ENCODE measurements at regions not wholly inside any gene's neighbourhood (a gene's known extent, or its start where the extent isn't known, plus 50 kb on each side); places are given as distances from the start of the nearest gene placed in this dataset.

DNA sequence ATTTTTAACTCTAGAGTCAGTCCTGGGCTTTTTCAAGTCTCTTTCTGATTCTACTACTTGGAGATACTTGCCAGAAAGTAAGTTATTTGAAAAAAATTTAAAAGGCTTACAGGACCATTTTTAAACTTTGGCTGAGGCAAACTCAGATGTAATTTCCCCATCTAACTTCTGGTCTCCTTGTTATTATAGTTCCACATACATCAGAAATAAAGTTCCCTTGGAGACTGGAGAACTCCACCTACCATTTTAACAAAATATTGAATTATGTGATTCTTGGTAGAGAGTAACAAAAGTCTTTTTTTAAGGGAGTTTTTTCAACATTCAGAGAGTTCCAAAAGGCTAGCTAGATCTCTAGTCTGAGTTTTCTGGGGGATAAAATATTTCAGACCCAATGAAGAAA lies 56.3 kb upstream of the SNX2 start:
- no peak for TF ChIP-seq FOXK2 (IDR thresholded peaks at IDR 0.05)
- no peak for TF ChIP-seq NFRKB (IDR thresholded peaks at IDR 0.05)
- TF ChIP-seq ZNF384 (IDR thresholded peaks at IDR 0.05), result no peak
- no peak for TF ChIP-seq ELF4 (IDR thresholded peaks at IDR 0.05)
- no peak for TF ChIP-seq FOXM1 (IDR thresholded peaks at IDR 0.05; ENCODE audit: borderline replicate concordance)
- no peak for TF ChIP-seq FOXA1 (IDR thresholded peaks at IDR 0.05)
- no peak for TF ChIP-seq TARDBP (IDR thresholded peaks at IDR 0.05)
- no peak for TF ChIP-seq L3MBTL2 (conservative IDR thresholded peaks at IDR 0.05)
- TF ChIP-seq LEF1 (IDR thresholded peaks at IDR 0.05; ENCODE audit: borderline replicate concordance), result no peak
- no peak for TF ChIP-seq SUZ12 (IDR thresholded peaks at IDR 0.05)
